NCI-H1694 treated with DMSO at 0.1 percent for 48 hours (cell line): ENCODE measurements at regions not wholly inside any gene's neighbourhood (a gene's known extent, or its start where the extent isn't known, plus 50 kb on each side); places are given as distances from the start of the nearest gene placed in this dataset.

Experiments
- DNase-seq: peaks from one replicate; lab custom pipeline; 2025; lab: John Stamatoyannopoulos, UW

DNA sequence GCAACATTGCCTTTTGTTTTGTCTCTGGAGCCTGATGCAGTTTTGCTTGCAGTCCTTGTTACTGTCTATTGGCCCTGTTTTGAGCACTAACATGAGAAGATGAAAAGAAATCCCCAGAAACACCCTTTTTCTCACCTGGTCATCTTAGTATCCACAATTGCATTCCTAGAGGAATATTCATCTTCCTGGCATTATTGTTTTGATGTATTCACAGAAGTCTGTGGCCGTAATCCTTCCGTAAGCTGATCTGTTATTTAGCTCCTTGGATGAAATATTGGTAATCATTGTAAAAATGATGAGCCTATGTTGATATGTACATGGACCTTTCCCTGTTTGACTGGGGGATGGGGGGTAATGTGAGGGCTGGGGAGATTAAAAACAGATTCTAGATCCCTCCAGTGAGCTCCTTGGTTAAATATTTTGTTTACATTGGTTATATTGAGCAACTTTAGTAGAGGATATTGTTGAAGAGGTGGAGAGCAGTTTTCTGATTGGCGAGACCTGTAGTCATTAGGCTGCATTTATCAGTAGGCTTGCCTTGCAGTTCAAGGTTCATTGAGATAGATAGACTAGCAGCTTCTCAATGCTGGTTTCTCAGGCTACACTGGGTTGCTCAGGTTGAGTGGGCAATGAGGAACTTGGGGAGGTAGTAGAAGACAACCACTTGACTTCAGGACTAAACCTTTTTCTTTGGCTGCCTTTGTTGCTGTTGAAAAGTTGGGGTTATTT, 117.5 kb downstream of the MACIR start:
- no peak for DNase-seq

DNA sequence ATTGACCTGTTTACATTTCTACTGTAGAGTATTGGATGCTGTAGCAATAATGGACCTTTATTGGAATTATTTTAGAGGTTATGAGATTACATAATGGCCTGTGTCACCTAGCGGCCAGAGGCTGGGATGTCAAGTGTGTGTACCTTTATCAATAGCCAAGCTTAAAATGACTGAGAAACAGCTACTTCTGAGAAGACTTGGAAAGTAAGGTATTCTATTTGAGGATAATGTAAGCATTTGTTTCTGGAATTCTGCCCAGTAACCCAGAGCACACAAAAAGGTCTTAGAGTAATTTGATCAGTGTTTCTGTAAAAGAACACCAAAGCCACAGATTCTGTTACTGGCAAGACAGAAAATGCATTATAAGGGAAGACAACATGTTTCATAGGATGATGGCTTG, 116.8 kb downstream of the MACIR start:
- no peak for DNase-seq

DNA sequence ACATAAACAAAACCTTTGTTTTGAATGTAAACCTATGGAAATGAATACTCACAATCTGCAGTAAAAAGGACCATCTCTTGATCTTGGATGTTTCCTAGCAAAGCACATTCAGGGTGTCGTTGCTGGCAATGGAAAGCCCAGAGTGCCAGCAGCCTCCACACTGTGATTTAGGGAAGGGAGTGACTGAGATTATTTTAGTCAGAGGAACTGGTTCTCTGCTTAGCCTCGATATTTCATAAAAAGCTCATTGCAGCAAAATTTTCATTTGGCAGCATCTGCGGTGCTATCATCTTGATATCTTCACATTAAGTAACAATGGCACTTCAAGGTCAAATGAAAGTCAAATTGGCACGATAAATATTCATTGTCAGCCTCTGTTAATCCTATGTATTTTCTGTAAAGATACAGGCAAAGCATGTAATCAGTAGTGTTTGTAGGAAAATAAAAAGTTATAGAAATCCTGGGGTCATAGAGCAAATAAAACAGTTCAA, 116.0 kb downstream of the MACIR start:
- DNase-seq, result no peak

DNA sequence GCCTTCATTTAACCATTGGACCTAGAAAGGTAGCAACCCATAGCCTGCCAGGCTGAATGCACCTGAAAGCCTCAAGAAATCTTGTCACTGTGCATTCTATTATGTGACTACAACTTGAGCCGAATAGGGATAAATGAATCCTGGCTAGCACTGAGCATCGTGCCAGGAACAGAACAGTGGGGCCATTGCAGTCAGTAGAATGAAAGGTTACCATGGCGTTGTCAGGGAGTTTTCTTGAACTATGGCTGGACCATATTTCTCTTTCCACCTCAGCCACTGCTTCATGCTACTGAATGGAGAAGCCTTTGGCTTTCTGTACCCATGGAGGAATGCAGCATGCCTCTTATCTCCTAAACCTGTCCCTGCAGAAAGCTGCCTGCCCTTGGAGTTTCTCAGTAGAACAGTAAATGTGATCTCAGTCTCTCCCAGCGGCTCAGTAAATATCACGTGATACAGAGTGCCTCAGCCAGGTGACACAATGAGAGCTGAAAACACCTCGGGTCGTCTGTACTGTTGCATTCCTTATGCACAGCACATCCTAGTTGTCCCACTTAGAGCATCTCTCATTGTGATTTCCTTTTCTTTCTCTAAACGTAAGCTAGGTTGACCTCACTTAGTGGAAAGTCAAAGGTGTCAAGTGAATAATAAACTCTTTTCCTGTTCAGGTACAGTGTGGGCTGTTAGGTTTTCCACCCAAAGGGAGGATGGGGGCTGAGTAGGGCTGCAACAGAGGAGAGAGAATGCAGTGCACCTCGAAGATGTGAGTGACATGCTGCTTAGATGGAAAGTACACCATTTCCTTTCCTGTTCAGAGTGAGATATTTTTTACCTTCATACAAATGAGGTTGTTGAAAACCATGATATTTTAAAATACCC, 115.3 kb downstream of the MACIR start:
- no peak for DNase-seq

DNA sequence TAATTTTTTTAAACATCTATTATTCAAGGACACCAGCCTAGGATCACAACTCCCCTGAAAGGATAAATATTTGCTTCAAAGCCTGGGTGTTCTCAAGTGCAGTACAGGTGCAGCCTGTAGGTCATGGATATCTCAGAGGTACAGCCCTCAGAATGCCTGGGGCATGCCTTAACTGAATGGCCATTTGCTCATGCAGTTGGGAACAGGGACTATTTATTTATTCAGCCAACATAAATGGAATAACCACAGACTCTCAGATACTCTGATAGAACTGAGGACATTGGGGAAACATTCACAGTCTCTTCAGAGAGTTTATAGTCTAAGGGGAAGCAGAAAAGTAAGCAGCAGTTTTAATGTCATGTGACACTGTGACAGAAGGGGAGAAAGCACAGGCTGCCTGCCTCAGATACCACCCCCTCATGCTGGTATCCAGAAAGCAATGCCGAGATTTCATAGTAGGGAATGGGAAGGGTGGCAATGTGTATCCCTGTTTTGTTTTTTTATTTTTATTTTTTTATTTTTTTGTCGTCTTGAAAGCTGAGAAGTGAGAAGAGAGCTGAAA, 112.6 kb downstream of the MACIR start:
- DNase-seq, result no peak

DNA sequence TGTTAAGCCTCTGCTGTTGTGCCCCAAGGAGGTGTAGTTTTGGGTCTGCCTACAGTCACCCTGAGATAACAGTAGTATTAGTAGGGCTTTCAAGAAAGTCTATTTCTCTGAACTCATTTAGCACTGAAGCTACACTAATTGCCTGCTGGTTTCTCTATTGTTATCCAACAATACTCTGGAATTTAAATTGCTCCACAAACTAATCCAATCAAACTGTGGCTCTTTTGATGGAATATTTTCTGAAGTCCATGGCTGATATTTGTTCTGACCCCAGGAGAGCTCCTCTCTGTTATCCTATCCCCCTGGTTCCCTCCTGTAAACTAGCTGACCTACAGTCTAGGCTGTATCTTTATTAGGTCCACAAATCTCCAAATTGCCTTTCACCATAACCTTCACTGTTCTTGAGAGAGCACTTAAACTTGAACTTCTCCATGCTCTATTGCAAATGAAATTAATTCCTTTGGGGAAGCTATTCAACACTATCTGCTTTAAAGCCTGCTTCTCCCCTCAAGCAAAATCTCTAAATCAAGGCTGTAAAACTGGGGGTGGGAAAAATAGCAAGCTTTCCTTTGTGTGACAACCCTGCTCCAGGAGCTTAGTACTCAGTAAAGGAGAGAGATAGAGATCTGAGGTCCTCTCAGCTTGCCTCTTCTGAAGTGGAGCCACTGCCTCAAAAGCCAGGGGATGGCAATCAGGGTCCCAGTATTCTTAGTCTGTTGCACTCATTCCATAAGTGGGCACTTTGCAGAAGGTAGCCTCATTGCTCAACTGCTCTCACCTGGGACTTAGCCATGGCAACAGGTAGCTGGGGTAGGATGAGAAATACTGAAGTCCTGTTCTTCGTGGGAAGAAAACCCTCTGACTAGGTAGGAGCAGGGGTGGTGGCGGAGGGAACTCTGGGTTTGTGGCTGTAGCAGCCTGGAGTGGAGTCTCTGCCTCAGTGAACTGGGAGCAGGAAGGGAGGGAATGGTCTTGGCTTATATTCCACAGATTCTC, 110.9 kb downstream of the MACIR start:
- no peak for DNase-seq

DNA sequence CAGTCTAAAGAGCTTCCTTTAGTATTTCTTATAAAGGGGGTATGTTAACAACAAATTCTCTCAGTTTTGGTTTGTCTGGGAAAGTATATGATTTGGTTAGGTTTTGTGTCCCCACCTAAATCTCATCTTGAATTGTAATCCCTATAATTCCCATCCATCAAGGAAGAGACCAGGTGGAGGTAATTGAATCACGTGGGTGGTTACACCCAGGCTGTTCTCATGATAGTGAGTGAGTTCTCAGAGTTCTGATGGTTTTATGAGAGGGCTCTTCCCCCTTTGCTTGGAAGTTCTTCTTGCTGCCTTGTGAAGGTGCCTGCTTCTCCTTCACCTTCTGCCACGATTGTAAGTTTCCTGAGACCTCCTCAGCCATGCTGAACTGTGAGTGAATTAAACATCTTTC, 109.1 kb downstream of the MACIR start:
- DNase-seq, result no peak

DNA sequence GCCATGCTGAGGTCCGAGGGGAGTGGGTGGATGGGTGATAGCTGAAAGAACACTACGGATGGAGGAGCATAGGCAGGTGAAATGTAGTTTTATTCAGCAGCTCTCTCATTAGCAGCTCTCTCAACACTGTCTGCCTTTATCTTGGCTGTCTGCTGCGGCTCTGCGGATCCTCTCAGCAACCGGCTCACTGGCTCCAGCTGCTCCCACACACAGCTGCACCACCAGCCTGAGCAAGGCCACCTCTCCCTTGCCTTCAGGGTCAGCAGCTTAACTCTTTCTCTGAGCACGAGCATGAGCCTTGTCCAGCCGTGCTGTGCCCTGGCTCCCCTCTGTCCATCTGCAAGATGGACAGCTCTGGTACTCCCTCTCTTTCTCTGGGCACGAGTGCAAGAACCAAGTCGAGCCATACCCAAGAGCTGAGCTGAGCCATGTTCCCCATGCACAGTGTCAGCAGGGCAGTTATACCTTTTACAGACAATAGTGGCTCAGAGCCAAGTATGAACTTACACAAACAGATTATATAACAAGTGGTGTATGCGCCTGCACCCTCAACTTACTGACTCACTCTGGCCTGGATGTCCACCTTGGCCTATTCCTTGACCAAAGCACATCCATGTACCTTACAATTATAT, 108.5 kb downstream of the MACIR start:
- DNase-seq, result no peak

DNA sequence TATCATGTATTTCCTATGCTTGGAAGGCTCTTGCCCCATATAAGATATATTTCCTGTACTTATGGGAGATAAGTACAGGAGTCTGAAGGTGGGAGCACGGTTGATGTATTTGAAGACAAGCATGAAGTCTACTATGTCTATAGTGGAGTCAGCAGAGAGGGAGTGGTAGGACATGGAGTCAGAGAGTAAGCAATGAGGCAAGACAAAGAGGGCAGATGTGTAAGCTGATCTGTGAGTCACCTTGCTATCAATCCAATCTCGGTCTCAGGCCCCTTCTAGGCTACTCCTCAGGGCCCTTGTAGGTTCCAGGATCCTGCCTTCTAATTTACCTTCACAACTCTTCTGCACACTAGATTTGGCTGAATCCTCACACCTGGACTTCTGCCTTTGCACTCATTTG, 105.5 kb downstream of the MACIR start:
- DNase-seq, result no peak

DNA sequence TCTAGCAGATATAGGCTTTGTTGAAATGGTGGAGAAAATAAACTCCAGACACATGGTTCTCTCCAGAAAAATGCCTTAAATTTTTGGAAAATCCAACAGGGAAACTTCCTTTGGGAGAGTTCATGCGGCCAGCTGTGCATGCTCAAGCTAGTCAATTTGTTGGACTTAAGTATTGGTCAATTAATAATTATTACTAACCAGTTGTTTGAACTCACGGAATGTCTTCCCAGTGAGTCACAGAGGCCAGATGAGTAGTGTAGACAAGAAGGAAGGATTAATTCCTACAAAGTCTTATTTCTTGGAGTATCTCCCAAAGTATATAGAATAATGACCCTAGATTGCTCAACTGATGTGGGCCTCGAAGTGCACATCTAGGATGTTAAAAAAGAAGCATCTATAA, 103.6 kb downstream of the MACIR start:
- no peak for DNase-seq

DNA sequence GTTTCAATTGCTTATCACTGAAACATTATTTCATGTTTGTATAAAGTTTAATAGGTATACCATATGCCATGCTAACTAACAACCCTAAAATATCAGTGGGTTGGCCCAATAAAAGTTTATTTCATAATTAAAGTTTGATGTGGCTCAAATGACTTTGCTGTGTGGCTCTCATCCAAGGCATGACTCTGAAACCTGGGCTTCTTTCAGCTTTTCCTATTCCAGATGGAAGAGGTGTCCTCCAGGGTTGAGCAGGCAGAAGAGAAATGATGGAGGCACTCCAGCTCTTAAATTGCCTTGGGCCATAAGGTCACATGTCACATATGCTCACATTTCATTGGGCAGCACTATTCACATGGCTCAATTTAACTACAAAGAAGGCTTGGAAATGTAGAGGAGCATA, 101.9 kb downstream of the MACIR start:
- no peak for DNase-seq

DNA sequence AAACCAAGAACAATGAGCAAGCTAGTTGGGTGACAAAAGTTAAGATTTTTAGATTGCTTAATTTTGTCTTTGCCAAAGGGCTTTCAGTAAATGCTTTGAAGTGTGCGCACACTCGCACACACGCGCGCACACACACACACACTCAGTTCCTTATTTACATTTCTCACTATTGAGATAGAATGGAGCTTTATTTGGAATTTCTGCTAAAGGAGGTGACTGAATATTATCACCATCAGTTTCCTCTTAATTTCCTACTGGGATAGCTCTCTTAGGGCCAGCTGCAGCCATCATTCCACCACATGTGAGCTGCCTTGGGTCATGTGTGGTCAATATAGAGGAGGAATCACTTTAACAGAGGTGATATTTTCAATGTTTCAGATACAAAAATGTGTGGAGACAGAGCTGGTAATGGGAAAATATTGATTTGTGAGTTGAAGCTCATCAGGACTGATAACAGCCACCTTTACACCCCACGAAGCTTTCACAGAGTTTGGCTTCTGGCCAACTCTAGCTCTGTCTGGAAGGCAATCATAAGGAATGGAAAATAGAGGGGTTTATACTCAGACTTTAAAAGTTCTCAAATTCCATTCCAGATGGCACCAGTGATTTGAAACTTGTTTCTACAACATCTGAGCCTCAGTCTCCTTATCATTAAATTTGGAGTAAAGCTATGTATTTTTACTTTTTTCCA, 99.9 kb downstream of the MACIR start:
- DNase-seq, result no peak

DNA sequence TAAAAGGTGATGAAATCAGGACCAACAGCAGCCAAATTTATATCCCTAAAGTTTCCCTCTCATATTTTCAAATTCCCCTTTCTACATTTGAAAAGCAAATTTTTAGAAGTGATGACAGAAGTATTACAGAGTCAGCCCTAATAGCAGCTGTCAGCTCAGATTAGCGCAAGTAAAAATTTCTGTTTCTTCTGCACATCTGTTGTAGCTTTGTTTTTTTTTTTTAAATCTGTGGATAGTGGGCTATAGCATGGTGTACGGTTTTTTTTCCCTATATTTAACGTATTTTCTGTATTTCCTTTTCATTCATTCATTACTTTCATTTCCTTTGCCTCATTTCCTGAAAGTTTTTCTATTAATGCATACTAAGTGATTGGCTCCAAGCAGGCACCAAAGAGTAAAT, 99.1 kb downstream of the MACIR start:
- DNase-seq, result peak; percentile 11

DNA sequence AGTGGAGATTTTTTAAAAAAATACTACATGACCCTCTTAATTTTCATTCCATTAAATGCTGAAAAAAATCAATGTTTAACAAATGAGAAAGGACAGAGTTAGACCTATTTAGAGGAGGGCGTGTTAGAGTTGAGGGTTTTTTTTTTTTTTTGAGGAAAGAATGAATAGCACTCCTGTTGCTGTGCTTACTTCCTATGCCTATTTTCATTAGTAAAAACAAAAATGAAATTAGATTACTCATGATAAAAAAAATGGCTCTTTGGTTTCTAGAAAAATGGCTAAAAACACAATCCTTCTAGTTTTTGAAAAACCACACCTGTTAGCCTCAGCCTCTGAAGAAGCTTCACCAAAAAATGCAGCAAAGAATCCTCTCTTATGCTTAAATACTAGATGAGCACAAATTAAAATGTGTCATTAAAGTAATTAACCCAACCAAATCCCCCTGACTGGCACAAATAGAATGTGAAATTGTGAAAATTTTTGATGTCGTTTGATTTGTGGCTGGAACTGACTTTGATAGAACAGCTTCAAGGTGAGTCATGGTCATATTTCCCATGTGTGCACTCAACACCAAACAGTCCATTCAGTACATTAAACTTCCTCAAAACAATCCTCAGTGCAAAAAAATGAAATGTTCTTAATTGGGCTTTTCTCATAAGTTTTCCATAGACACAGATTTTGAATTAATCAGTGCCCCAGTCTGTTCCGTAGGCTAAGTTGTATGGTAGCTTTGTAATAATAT, 98.0 kb downstream of the MACIR start:
- no peak for DNase-seq

DNA sequence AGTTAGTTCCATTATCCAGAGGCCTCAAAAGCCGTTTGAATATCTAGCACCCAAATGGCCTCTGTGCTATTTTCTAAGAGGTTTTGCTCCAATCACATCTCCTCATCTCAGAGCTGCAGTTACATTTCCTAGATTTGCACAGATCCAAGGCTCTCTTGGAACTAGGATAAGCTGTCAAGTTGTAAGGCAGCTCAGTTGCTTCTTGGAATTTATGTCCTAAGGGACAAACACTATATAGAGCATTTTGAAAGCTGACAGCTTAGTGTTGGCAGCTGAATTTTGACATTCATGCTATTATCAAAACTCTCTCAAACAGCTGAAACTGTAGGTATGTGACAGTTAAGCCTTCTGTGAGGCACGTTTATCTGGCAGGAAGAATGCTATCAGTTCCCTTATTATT, 97.0 kb downstream of the MACIR start:
- DNase-seq, result no peak

DNA sequence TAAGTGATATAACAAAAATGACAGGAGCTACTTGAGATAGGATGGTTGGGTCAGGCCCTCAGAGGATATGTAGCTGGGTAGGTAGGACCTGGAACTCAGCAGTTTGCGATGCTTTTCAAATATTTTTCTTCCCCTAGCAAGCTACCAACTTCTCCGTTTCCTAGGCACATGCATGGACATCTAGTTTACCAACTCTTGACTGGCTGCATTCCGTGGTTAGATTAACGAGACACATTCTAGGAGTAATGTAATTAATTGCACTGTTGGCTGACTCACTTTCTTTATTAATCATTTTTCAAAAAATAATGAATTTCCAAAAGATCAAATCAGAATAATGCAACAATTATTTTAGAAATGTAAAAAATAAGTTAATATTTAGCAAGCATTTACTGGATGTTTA, 95.9 kb downstream of the MACIR start:
- DNase-seq, result no peak

DNA sequence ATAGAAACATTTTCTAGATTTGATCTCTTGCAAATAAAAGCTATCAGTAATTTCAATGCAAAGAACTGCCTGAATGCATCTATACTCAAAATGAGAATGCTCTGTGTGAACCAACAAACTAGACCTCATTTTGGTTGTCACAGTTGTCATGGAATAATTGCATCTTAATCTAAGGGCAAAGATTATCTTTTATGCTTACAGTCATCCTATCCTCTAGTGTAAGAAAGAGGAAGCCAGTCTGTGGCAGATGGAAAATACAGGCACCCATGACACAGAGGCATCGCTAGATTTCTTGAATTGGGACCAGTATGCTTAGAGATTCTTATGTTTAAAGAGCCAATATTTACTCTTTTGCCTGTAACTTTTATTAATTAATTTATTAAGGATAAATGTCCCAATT, 95.0 kb downstream of the MACIR start:
- no peak for DNase-seq

DNA sequence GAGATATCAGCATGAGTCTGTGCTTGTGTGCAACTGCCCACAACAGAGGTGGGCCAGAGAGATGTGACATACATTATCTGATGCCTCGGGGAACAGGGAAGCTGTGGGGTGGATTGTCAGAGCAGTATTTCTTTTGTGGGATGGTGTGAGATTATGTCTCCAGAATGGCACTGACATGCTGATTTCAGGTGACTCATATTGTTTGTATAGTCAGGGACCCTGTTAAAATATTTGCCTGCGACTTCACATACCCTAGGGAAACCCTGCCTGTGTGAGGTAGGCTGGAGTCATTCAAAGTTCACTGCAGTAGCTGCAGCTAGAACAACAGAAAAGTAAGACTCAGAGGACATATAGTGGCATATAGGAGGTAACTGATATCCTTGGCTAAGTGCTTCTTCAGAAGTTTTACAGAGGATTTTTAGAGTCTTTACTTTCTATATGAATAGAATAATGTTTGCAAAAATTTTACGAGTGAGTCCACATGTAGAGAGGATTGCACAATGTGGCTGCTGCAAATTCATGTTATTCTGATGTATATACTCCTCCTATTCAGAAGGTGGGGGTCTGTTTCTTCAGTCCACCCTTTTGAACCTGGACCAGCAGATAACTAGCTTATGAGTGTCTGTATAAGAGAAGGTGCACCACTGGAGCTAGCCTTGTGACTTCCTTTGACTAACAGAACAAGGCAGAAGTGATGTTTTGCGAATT, 89.3 kb downstream of the MACIR start:
- DNase-seq, result no peak

DNA sequence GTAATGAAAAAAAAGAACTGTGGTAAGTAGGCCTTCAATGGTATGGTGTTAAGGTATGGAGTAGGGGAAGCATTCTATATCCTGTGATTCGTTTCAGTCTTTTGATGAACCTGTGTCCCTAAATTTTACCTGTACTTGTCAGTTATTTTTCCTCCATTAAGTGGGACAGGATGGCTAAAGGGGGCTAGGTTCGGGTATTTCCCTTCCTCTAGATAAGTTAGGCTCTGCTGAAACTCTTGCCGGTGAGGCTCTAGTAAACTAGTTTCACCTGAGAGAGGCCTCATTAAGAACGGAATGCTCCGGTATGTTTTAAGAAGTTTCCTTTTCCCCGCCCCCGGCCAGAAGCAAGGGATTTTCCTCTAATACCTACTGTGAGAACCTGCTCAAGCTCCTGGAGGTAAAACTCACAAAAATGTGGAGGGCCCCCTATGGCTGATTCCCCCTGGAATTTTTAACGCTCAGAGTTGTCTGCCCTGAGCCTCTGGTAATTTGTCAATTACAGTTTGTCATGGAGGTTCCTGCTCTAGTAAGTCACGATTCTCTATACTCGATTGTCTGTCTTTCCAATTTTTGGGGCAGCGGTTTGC, 87.7 kb downstream of the MACIR start:
- DNase-seq, result no peak
